ENCODE measurements at regions not wholly inside any gene's neighbourhood (a gene's known extent, or its start where the extent isn't known, plus 50 kb on each side); places are given as distances from the start of the nearest gene placed in this dataset.

DNA sequence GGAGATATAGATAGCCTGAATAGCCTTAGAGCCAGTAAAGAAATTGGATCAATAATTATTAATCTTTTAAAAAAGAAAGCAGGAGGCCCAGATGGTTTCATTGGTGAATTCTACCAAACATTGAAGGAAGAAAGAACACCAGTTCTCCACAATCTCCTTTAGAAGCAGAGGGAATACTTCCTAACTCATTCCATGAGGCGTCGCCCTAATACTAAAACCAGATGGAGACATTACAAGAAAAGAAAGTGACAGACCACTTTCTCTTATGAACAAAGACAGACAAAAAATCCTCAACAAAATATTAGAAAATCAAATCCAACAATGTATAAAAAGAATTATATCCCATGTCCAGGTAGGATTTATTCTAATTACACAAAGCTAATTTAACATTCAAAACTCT is 362.6 kb downstream of the BCAT1 start:
- H3K9me3 ChIP-seq (ENCODE audit: control extremely low read depth in 1 of 5, control insufficient read depth in 4 of 5, insufficient read depth in 2 of 5, low read depth in 1 of 5, low read length in 4 of 5), result peaks cover 0 to 3% (median 0%) of the 10 kb centered on the region in 5 experiments
- DNase-seq, result no peak
- H3K4me3 ChIP-seq (ENCODE audit: control insufficient read depth in 1 of 7, extremely low read depth in 1 of 7, insufficient read depth in 4 of 7, low read depth in 2 of 7, low read length in 6 of 7), result no peak overlapping the region
- no peaks in the 10 kb centered on the region for H3K27me3 ChIP-seq (replicated peaks in 2 of 5; ENCODE audit: control insufficient read depth in 4 of 5, insufficient read depth in 5 of 5, low read length in 4 of 5)
- H3K36me3 ChIP-seq (ENCODE audit: control insufficient read depth in 4 of 4, insufficient read depth in 4 of 4, low read length in 3 of 4), result no peaks in the 10 kb centered on the region
- no CpG with 5 or more reads among the region's 2 CpGs for WGBS (ENCODE audit: insufficient coverage)
- ChIA-PET CTCF (no interaction called here), POLR2A (no interaction called here)
- H3K4me1 ChIP-seq (ENCODE audit: control extremely low read depth in 1 of 4, control insufficient read depth in 4 of 4, insufficient read depth in 4 of 4, low read length in 3 of 4), result no peaks in the 10 kb centered on the region
- no peak overlapping the region for H3K27ac ChIP-seq (ENCODE audit: insufficient read depth in 1 of 2, low read depth in 1 of 2, low read length in 2 of 2, poor library complexity in 1 of 2, severe bottlenecking in 2 of 2)

DNA sequence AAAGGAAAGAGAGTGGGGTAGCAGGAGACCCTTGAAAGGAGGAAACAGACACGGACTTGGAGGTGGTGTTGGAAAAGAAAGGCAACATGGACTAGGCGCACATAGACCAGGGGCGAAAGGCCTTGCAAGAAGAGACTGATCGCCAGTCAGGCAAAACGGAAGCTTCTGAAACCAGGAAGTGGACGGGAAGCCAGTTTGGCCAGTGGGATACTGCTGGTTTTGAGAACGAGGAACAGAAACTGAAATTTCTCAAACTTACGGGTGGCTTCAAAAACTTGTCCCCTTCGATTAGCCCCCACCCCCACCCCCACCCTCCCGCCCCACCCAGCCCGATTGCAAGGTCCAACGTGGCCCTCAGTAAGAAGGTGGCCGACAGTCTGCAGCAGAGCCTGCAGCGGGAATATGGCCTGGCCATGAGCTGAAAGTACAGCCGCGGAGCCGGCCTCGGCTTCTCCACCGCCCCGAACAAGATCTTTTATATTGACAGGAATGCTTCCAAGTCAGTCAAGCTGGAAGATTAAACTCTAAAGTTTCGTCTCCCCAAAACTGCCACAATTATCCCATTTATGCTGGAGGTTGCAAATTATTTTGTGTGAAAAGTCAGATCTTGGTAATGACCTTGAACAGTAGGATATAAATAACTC is 364.7 kb downstream of the BCAT1 start:
- no peaks in the 10 kb centered on the region for H3K36me3 ChIP-seq (ENCODE audit: control insufficient read depth in 4 of 4, insufficient read depth in 4 of 4, low read length in 3 of 4)
- ChIA-PET CTCF (no interaction called here), POLR2A (no interaction called here)
- peaks cover 0 to 7% (median under 1%) of the 10 kb centered on the region in 5 experiments for H3K9me3 ChIP-seq (ENCODE audit: control extremely low read depth in 1 of 5, control insufficient read depth in 4 of 5, insufficient read depth in 2 of 5, low read depth in 1 of 5, low read length in 4 of 5)
- H3K27ac ChIP-seq (ENCODE audit: insufficient read depth in 1 of 2, low read depth in 1 of 2, low read length in 2 of 2, poor library complexity in 1 of 2, severe bottlenecking in 2 of 2), result no peak overlapping the region
- no peak for DNase-seq
- H3K27me3 ChIP-seq (replicated peaks in 2 of 5; ENCODE audit: control insufficient read depth in 4 of 5, insufficient read depth in 5 of 5, low read length in 4 of 5), result no peaks in the 10 kb centered on the region
- WGBS (ENCODE audit: insufficient coverage), result 94% methylated on average over 10 of the region's 21 CpGs
- H3K4me3 ChIP-seq (ENCODE audit: control insufficient read depth in 1 of 7, extremely low read depth in 1 of 7, insufficient read depth in 4 of 7, low read depth in 2 of 7, low read length in 6 of 7), result no peak overlapping the region
- no peaks in the 10 kb centered on the region for H3K4me1 ChIP-seq (ENCODE audit: control extremely low read depth in 1 of 4, control insufficient read depth in 4 of 4, insufficient read depth in 4 of 4, low read length in 3 of 4)

DNA sequence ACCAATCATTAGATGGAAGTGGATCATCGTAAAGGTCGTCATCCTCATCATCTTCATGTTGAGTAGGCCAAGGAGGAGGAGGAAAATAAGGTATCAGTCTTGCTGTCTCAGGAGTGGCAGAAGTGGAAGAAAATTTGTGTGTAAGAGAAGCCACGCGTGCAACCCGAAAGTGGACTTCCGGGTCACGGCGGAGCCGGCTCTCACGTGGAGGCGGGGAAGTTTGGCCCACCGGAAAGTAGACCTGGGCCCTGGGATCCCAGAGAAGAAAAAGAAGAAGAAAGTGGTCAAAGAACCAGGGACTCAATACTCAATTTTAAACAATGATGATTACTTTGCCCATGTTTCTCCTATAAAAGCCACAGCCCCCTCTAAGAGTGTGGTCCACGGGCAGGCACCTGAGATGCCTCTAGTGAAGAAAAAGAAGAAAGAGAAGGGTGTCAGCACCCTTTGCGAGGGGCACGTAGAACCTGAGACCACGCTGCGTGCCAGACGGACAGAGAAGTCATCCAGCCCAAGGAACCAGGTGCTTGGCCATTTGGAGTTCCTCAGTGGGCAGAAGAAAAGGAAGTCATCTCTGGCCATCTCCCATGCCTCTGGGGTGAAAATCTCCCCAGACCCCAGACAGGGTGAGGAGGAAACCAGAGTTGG is 365.8 kb downstream of the BCAT1 start:
- WGBS (ENCODE audit: insufficient coverage), result 96% methylated on average over 14 of the region's 18 CpGs
- CTCF ChIA-PET, result no interaction called here

DNA sequence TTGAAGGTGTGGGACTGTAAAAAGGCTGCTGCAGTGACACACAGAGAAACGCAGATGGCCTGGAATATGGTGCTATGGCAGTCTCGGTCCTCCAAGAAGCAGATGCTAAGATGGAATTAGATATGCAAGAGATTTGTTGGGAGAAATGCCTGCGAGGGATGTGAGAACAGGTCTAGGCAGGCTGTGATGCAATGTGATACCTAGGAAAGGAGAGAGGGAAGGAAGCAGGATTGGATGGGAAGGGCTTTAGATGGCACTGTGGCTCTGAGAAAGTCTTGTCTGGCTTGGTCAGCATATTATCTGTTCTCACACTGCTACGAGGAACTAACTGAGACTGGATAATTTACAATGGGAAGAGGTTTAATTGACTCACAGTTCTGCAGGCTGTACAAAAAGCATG is 374.4 kb downstream of the BCAT1 start:
- ChIA-PET POLR2A (no interaction called here), CTCF (no interaction called here)
- Histone ChIP-seq H3K9me3 (ENCODE audit: control extremely low read depth in 1 of 5, control insufficient read depth in 4 of 5, insufficient read depth in 2 of 5, low read depth in 1 of 5, low read length in 4 of 5) (peaks cover 0 to 5% (median 3%) of the 10 kb centered on the region in 5 experiments), H3K36me3 (ENCODE audit: control insufficient read depth in 4 of 4, insufficient read depth in 4 of 4, low read length in 3 of 4) (no peaks in the 10 kb centered on the region), H3K27ac (ENCODE audit: insufficient read depth in 1 of 2, low read depth in 1 of 2, low read length in 2 of 2, poor library complexity in 1 of 2, severe bottlenecking in 2 of 2) (no peak overlapping the region), H3K27me3 (replicated peaks in 2 of 5; ENCODE audit: control insufficient read depth in 4 of 5, insufficient read depth in 5 of 5, low read length in 4 of 5) (peaks cover 0 to 2% (median 0%) of the 10 kb centered on the region in 5 experiments), H3K4me1 (ENCODE audit: control extremely low read depth in 1 of 4, control insufficient read depth in 4 of 4, insufficient read depth in 4 of 4, low read length in 3 of 4) (no peaks in the 10 kb centered on the region), H3K4me3 (ENCODE audit: control insufficient read depth in 1 of 7, extremely low read depth in 1 of 7, insufficient read depth in 4 of 7, low read depth in 2 of 7, low read length in 6 of 7) (no peak overlapping the region)
- 94% methylated on average over 4 of the region's 4 CpGs for WGBS (ENCODE audit: insufficient coverage)
- DNase-seq, result no peak

More for the DNA sequence above, 365.8 kb downstream of the BCAT1 start:
- Histone ChIP-seq H3K9me3 (ENCODE audit: control extremely low read depth in 1 of 5, control insufficient read depth in 4 of 5, insufficient read depth in 2 of 5, low read depth in 1 of 5, low read length in 4 of 5) (peaks cover 0 to 11% (median 1%) of the 10 kb centered on the region in 5 experiments), H3K27me3 (replicated peaks in 2 of 5; ENCODE audit: control insufficient read depth in 4 of 5, insufficient read depth in 5 of 5, low read length in 4 of 5) (no peaks in the 10 kb centered on the region), H3K36me3 (ENCODE audit: control insufficient read depth in 4 of 4, insufficient read depth in 4 of 4, low read length in 3 of 4) (no peaks in the 10 kb centered on the region), H3K4me1 (ENCODE audit: control extremely low read depth in 1 of 4, control insufficient read depth in 4 of 4, insufficient read depth in 4 of 4, low read length in 3 of 4) (no peaks in the 10 kb centered on the region), H3K27ac (ENCODE audit: insufficient read depth in 1 of 2, low read depth in 1 of 2, low read length in 2 of 2, poor library complexity in 1 of 2, severe bottlenecking in 2 of 2) (no peak overlapping the region), H3K4me3 (ENCODE audit: control insufficient read depth in 1 of 7, extremely low read depth in 1 of 7, insufficient read depth in 4 of 7, low read depth in 2 of 7, low read length in 6 of 7) (no peak overlapping the region)
- POLR2A ChIA-PET, result interaction anchor here (0.5 kb wide), 1 partner anchor 552 kb away, joined by 3 read pairs; no protein-coding TSS in a partner anchor
- no peak for DNase-seq

DNA sequence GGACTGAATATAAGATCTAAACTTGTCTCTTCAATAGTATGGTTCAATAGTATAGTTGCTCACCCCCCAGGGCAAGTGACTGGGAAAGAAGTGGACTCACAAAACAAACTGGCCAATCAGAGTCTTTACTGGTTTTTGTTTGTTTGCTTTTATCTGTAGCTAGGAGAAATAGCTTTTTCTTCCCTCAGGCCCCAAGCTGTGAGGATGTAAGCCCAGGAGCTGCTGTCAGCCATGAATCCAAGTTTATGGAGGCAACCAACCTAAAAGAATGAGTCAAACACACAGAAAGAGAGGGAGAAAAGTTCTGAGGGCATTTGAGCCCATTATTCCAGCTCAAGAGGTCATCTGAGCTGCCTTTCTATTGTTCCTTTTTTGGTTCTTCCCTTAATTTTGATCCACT is 375.3 kb downstream of the BCAT1 start:
- POLR2A ChIA-PET, result no interaction called here
- DNase-seq, result no peak
- Histone ChIP-seq H3K4me1 (ENCODE audit: control extremely low read depth in 1 of 4, control insufficient read depth in 4 of 4, insufficient read depth in 4 of 4, low read length in 3 of 4) (no peaks in the 10 kb centered on the region), H3K27ac (ENCODE audit: insufficient read depth in 1 of 2, low read depth in 1 of 2, low read length in 2 of 2, poor library complexity in 1 of 2, severe bottlenecking in 2 of 2) (no peak overlapping the region), H3K27me3 (replicated peaks in 2 of 5; ENCODE audit: control insufficient read depth in 4 of 5, insufficient read depth in 5 of 5, low read length in 4 of 5) (peaks cover 0 to 2% (median 0%) of the 10 kb centered on the region in 5 experiments), H3K4me3 (ENCODE audit: control insufficient read depth in 1 of 7, extremely low read depth in 1 of 7, insufficient read depth in 4 of 7, low read depth in 2 of 7, low read length in 6 of 7) (no peak overlapping the region), H3K36me3 (ENCODE audit: control insufficient read depth in 4 of 4, insufficient read depth in 4 of 4, low read length in 3 of 4) (no peaks in the 10 kb centered on the region), H3K9me3 (ENCODE audit: control extremely low read depth in 1 of 5, control insufficient read depth in 4 of 5, insufficient read depth in 2 of 5, low read depth in 1 of 5, low read length in 4 of 5) (peaks cover 0 to 3% (median 1%) of the 10 kb centered on the region in 5 experiments)
- CTCF ChIA-PET, result interaction anchor here (1.4 kb wide), 1 partner anchor 22 kb away, joined by 3 read pairs; no protein-coding TSS in a partner anchor

DNA sequence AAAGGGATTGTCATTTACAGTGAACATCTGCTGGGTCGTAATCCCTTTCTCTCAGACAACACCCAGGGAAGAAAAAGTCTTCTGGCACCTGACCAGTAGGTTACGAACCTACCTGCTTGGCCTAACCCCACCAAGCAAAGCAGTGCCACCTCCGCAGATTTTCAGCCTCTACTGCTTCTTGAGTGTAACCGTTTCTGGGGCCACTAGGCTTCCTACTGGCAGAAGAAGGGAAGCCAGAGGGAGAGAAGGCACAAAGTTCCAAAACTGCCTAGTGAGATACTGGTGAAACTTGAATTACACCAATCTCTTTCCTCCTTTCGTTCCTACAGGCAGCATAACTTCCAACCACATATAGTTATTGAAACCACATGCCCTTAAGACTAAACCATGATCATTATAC is 383.6 kb downstream of the BCAT1 start:
- H3K27ac ChIP-seq (ENCODE audit: insufficient read depth in 1 of 2, low read depth in 1 of 2, low read length in 2 of 2, poor library complexity in 1 of 2, severe bottlenecking in 2 of 2), result no peak overlapping the region
- no peak overlapping the region for H3K4me3 ChIP-seq (ENCODE audit: control insufficient read depth in 1 of 7, extremely low read depth in 1 of 7, insufficient read depth in 4 of 7, low read depth in 2 of 7, low read length in 6 of 7)
- ChIA-PET POLR2A (no interaction called here), CTCF (no interaction called here)
- no peaks in the 10 kb centered on the region for H3K9me3 ChIP-seq (ENCODE audit: control extremely low read depth in 1 of 5, control insufficient read depth in 4 of 5, insufficient read depth in 2 of 5, low read depth in 1 of 5, low read length in 4 of 5)
- WGBS (ENCODE audit: insufficient coverage), result 92% methylated on average over 2 of the region's 5 CpGs
- H3K36me3 ChIP-seq (ENCODE audit: control insufficient read depth in 4 of 4, insufficient read depth in 4 of 4, low read length in 3 of 4), result no peaks in the 10 kb centered on the region
- no peak for DNase-seq
- H3K27me3 ChIP-seq (replicated peaks in 2 of 5; ENCODE audit: control insufficient read depth in 4 of 5, insufficient read depth in 5 of 5, low read length in 4 of 5), result peaks cover 8 to 41% (median 12%) of the 10 kb centered on the region in 5 experiments
- peaks cover 0 to 26% (median 23%) of the 10 kb centered on the region in 4 experiments for H3K4me1 ChIP-seq (ENCODE audit: control extremely low read depth in 1 of 4, control insufficient read depth in 4 of 4, insufficient read depth in 4 of 4, low read length in 3 of 4)

DNA sequence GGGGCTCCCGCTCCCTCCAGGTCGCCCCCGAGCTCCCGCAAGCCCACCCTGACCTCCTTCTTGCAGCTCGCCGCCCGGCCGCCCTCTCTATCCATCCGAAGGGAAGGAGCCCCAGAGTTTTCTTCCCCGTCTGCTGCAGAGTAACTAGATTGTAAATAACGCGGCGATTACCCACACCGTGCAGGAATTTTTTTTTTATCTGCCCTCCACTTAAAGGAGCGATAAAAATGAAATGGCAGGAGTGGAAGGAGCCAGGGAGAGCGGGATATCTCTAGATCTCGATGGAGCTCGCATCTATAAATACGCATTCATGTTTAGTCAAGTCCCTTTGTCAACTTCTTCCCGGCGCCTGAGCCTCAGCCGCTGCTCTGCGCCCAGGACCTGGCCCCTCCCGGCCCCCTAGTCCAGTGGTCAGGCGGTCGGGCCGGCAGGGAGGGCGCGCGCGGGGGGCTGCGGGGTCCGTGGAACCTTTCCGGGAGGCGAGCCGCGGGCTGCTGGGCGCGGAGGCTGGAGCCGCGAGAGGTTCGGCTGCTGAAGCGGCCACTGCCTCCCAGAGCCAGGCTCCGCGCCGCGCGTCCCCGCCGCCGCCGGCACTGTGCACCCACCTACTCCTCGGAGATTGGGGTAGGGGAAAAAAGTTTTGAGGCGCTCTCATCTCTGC is 386.0 kb downstream of the BCAT1 start:
- Histone ChIP-seq H3K9me3 (ENCODE audit: control extremely low read depth in 1 of 5, control insufficient read depth in 4 of 5, insufficient read depth in 2 of 5, low read depth in 1 of 5, low read length in 4 of 5) (no peaks in the 10 kb centered on the region), H3K4me1 (ENCODE audit: control extremely low read depth in 1 of 4, control insufficient read depth in 4 of 4, insufficient read depth in 4 of 4, low read length in 3 of 4) (peaks cover 0 to 26% (median 23%) of the 10 kb centered on the region in 4 experiments), H3K27ac (ENCODE audit: insufficient read depth in 1 of 2, low read depth in 1 of 2, low read length in 2 of 2, poor library complexity in 1 of 2, severe bottlenecking in 2 of 2) (no peak overlapping the region), H3K27me3 (replicated peaks in 2 of 5; ENCODE audit: control insufficient read depth in 4 of 5, insufficient read depth in 5 of 5, low read length in 4 of 5) (peaks cover 8 to 42% (median 15%) of the 10 kb centered on the region in 5 experiments), H3K36me3 (ENCODE audit: control insufficient read depth in 4 of 4, insufficient read depth in 4 of 4, low read length in 3 of 4) (no peaks in the 10 kb centered on the region), H3K4me3 (ENCODE audit: control insufficient read depth in 1 of 7, extremely low read depth in 1 of 7, insufficient read depth in 4 of 7, low read depth in 2 of 7, low read length in 6 of 7) (peak overlapping the region; percentile 68 to 98 (median 74))
- DNase-seq, result peak; percentile 10 to 57 (median 25)
- POLR2A ChIA-PET, result no interaction called here
- WGBS (ENCODE audit: insufficient coverage), result under 1% methylated on average over 38 of the region's 54 CpGs
- CTCF ChIA-PET, result no interaction called here
